Psoas muscle (tissue), 7 donors: ENCODE measurements at regions not wholly inside any gene's neighbourhood (a gene's known extent, or its start where the extent isn't known, plus 50 kb on each side); places are given as distances from the start of the nearest gene placed in this dataset.
A peak's percentile ranks its signal among the peaks of the same experiment; 100 is the strongest.
"Not testable (repeated sequence)": the region's sequence is repeated elsewhere in the genome, so short reads cannot be mapped to it uniquely, and the experiment has no call there.

Experiments
- ATAC-seq, 4 donors: fragments of 200-7000 bp; cut with Tn5 transposase; one replicate each; pipeline ENCODE4 v1.9.1; 2020; ENCODE audit warnings: moderate library complexity in 3 of 4, mild to moderate bottlenecking in 2 of 4
- DNase-seq, 2 donors: peaks; one replicate each; pipeline ENCODE4 v3.0.0-alpha.2; 2020
- H3K27ac ChIP-seq: fragments of 200-600 bp; one replicate; pipeline ENCODE4 v1.8.0; 2022
- H3K27me3 ChIP-seq, 3 donors: fragments of 200-600 bp in 1 of 3; one replicate each; pipeline versions ENCODE4 v1.6.1 to v1.8.0; 2013 to 2022; ENCODE audit warnings: low read length in 2 of 3, mild to moderate bottlenecking in 2 of 3, moderate library complexity in 1 of 3; ENCODE audit not compliant: insufficient read depth in 3 of 3
- H3K36me3 ChIP-seq, 2 donors: fragments of 200-600 bp in 1 of 2; one replicate each; pipeline versions ENCODE4 v1.6.1 to v1.8.0; 2013 to 2022; ENCODE audit warnings: low read depth in 1 of 2, mild to moderate bottlenecking in 1 of 2, moderate library complexity in 1 of 2; ENCODE audit not compliant: insufficient read depth in 1 of 2
- H3K4me1 ChIP-seq: fragments of 200-600 bp; one replicate; pipeline ENCODE4 v1.8.0; 2022
- H3K4me3 ChIP-seq: fragments of 200-600 bp; one replicate; pipeline ENCODE4 v1.8.0; 2022; ENCODE audit warnings: mild to moderate bottlenecking
- H3K9me3 ChIP-seq: fragments of 200-600 bp; one replicate; pipeline ENCODE4 v1.8.0; 2022
- WGBS, 3 donors: extraction: QIAGEN DNeasy Blood & Tissue Kit; methylation state at CpG; one replicate each; pipeline versions ENCODE4 v1.1.6 to v1.1.7; 2013; 5-methylcytosine and 5-hydroxymethylcytosine counted together
- intact Hi-C, 2 donors: fragments of 100-400 bp; cut with DNase I; formaldehyde crosslinking; loops; one replicate each; pipeline versions ENCODE4 v1.11.0 to v1.14.2; 2022
- TF ChIP-seq, protein P1 (sequence below): fragments of 200-600 bp; IDR thresholded peaks from one replicate; pipeline ENCODE4 v1.8.0; 2022; ENCODE audit warnings: antibody characterized with exemption
- donor health status: healthy with polysubstance abuse.
- donor health status: DM: no; HTN: no; CAD: no; lungs with moderate emphysema.
- donor health status: Bipolar disorder and iron deficiency.
- donor health status: healthy.
- donor health status: DM: yes; HTN: yes; CAD: no.
- donor health status: DM: no; HTN: no; CAD: no.
- donor health status: DM: yes; HTN: yes; CAD: no.

DNA sequence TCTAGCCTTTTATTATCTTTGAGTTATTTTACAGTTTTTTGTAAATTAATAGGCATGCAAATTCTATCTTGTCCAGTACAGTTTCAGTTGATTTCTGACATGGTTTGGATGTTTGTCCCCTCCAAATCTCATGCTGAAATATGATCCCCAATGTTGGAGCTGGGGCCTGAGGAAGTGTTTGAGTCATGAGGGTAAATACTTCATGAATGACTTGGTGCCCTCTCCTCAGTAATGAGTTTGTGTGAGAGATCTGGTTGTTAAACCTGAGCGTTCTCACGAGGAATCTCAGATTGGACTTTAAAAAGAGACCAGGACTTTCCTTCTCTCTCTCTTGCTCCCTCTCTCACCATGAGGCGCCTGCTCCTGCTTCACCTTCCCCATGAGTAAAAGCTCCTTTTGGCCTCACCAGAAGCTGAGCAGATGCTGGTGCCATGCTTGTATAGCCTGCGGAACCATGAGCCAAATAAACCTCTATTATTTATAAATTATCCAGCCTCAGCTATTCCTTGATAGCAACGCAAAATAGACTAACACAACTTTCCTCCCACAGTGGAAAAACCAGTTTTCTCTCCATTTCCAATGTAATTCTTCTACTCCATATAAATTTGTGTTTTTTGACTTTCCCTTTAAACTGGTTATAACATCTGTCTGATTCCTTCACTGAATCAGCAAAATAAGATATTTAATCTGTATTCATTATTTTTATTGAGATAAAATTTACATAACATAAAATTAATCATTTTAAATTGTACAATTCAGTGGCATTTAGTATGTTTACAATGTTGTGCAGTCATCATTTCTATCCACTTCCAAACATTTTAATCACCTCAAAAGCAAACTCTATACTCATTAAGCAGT lies 78.7 kb upstream of the PRSS16 start:
- H3K4me1 ChIP-seq: no peaks in the 10 kb centered on the region
- DNase-seq: no peak
- no peaks in the 10 kb centered on the region for H3K27me3 ChIP-seq
- no peaks in the 10 kb centered on the region for H3K36me3 ChIP-seq
- no peak overlapping the region for H3K4me3 ChIP-seq
- no peak for ATAC-seq
- no peaks in the 10 kb centered on the region for H3K9me3 ChIP-seq
- TF ChIP-seq, protein P1, sequence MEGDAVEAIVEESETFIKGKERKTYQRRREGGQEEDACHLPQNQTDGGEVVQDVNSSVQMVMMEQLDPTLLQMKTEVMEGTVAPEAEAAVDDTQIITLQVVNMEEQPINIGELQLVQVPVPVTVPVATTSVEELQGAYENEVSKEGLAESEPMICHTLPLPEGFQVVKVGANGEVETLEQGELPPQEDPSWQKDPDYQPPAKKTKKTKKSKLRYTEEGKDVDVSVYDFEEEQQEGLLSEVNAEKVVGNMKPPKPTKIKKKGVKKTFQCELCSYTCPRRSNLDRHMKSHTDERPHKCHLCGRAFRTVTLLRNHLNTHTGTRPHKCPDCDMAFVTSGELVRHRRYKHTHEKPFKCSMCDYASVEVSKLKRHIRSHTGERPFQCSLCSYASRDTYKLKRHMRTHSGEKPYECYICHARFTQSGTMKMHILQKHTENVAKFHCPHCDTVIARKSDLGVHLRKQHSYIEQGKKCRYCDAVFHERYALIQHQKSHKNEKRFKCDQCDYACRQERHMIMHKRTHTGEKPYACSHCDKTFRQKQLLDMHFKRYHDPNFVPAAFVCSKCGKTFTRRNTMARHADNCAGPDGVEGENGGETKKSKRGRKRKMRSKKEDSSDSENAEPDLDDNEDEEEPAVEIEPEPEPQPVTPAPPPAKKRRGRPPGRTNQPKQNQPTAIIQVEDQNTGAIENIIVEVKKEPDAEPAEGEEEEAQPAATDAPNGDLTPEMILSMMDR: no peak
- WGBS, 3 donors: 53 to 65% (median 63%) methylated on average over 5 of the region's 5 CpGs
- intact Hi-C loops: loop anchor here in 1 of 2 donors (10.0 kb wide), 1 partner anchor 1374 kb away; no protein-coding TSS in a partner anchor
- H3K27ac ChIP-seq: no peak overlapping the region

DNA sequence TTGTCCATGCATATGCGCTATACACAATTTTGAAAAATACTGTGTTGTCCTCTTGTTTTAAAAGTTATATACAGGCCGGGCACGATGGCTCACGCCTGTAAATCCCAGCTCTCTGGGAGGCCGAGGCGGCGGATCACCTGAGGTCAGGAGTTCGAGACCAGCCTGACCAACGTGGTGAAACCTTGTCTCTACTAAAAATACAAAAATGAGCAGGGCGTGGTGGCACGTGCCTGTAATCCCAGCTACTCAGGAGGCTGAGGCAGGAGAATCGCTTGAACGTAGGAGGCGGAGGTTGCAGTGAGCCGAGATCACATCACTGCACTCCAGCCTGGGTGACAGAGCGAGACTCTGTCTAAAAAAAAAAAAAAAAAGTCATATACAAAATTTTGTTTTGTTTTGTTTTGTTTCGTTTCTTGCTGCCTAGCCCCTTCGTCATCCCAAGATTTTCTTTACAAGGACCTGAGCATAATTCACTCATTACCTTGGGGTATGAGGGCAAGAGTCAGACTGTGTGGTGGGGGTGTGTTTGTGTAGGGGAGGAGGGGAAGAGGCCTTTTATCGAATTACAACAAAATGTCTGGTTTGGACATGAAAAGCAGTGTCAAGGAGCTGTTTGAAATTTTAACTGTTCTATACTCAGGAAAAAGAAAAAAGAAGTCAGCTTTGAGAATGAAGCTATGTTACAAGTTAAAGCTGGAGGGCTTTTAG lies 74.8 kb upstream of the PRSS16 start:
- H3K27ac ChIP-seq, H3K4me3 ChIP-seq, DNase-seq, intact Hi-C loops, H3K9me3 ChIP-seq, H3K36me3 ChIP-seq, H3K4me1 ChIP-seq, H3K27me3 ChIP-seq, ATAC-seq: not testable (repeated sequence)
- WGBS, 3 donors: 78 to 82% (median 81%) methylated on average over 19 of the region's 19 CpGs

DNA sequence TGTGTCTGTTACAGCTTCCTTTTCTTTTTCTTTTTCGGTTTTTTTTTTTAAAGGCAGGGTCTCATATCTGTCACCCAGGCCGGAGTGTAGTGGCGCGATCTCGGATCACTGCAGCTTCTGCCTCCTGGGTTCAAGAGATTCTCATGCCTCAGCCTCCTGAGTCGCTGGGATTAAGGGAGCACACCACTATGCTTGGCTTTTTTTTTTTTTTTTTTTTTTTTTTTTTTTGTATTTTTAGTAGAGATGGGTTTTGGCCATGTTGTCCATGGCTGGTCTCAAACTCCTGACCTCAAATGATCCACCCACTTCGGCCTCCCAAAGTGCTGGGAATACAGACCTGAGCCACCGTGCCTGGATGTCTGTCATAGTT lies 74.3 kb upstream of the PRSS16 start:
- H3K9me3 ChIP-seq, H3K4me1 ChIP-seq, H3K27ac ChIP-seq, H3K36me3 ChIP-seq, H3K4me3 ChIP-seq, DNase-seq, ATAC-seq, H3K27me3 ChIP-seq, intact Hi-C loops: not testable (repeated sequence)
- WGBS, 3 donors: 75 to 89% (median 77%) methylated on average over 8 of the region's 8 CpGs

DNA sequence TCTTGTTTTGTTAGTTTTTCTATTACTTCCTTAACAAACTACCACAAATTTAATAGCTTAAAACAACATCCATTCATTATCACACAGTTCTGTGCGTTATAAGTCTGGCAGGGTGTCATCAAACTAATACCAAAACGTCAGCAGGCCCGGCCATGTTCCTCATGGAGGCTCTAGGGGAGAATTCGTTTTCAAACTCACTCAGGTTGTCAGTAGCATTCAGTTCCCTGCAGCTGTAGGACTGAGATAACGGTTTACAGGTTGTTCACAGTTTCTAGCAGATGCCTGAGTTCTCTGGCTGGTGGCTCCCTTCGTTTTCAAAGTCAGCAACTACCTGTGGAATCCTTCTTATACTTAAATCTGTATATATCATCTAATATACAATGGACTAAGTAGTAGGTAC lies 72.5 kb upstream of the PRSS16 start:
- 48 to 61% (median 49%) methylated on average over 6 of the region's 6 CpGs for WGBS, 3 donors
- Histone ChIP-seq H3K4me1 (no peaks in the 10 kb centered on the region), H3K27ac (no peak overlapping the region), H3K9me3 (no peaks in the 10 kb centered on the region), H3K36me3 (no peaks in the 10 kb centered on the region), H3K27me3 (peaks cover 0 to 7% (median 4%) of the 10 kb centered on the region in 3 donors), H3K4me3 (no peak overlapping the region)
- TF ChIP-seq, protein P1: no peak
- ATAC-seq (no peak), DNase-seq (no peak)
- intact Hi-C loops: loop anchor here (5.0 kb wide), 2 partner anchors 302 to 622 kb away; no protein-coding TSS in a partner anchor

DNA sequence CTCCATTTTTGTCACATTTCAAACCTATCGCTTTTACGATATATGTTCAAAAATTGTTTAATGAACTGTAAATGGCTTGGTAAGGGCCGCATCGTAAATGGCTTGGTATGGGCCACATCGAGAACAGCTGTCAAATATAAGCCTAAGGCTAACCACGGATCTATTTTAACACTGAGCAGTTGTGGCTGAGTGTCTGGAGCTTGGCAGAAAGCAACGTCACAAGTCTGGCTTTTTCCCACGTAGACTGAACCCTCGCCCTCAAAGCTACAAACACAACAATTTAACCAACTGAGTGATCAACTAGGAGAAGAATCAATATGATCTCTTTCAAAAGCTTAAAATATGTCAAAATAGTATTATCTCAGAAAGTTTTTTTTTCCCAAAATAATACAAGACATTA lies 71.4 kb upstream of the PRSS16 start:
- Histone ChIP-seq H3K36me3 (no peaks in the 10 kb centered on the region), H3K9me3 (no peaks in the 10 kb centered on the region), H3K27ac (peak overlapping the region; percentile 2), H3K4me1 (no peaks in the 10 kb centered on the region), H3K27me3 (peaks cover 4 to 7% (median 4%) of the 10 kb centered on the region in 3 donors), H3K4me3 (peak overlapping the region; percentile 88)
- 29 to 38% (median 32%) methylated on average over 9 of the region's 9 CpGs for WGBS, 3 donors
- TF ChIP-seq, protein P1: no peak
- ATAC-seq (peak; percentile 61 to 78 (median 66)), DNase-seq (no peak)
- intact Hi-C loops: loop anchor here (5.0 kb wide), 2 partner anchors 301 to 621 kb away; no protein-coding TSS in a partner anchor
